Neural progenitor cell (in vitro differentiated cells): ENCODE measurements at regions not wholly inside any gene's neighbourhood (a gene's known extent, or its start where the extent isn't known, plus 50 kb on each side); places are given as distances from the start of the nearest gene placed in this dataset.

Experiments used
- CTCF ChIP-seq: fragments of 200-600 bp; sonication (generic); IDR thresholded peaks from 2 replicates; pipeline ENCODE4 v1.5.1; 2017; ENCODE audit warnings: antibody characterized with exemption, mild to moderate bottlenecking
- EZH2 ChIP-seq: fragments of 200-600 bp; sonication (generic); IDR thresholded peaks from 2 replicates; pipeline ENCODE4 v1.6.1; 2017; ENCODE audit warnings: antibody characterized with exemption, mild to moderate bottlenecking, moderate library complexity
- EZH2phosphoT487 ChIP-seq: fragments of 200-600 bp; sonication (generic); IDR thresholded peaks from 2 replicates; pipeline ENCODE4 v1.6.1; 2017; ENCODE audit warnings: antibody characterized with exemption

GRCh38 chr4:133493776-133494175 lies 344.7 kb downstream of the PCDH10 start:
- no peak for TF ChIP-seq EZH2phosphoT487
- TF ChIP-seq CTCF: no peak
- no peak for TF ChIP-seq EZH2
